Renal pelvis (tissue), 1 donor: ENCODE measurements at regions not wholly inside any gene's neighbourhood (a gene's known extent, or its start where the extent isn't known, plus 50 kb on each side); places are given as distances from the start of the nearest gene placed in this dataset.
"Not testable (repeated sequence)": the region's sequence is repeated elsewhere in the genome, so short reads cannot be mapped to it uniquely, and the experiment has no call there.

Source experiments
- DNase-seq: peaks from one replicate; pipeline ENCODE4 v3.0.0-alpha.2; 2013

GRCh38 chr16:64358291-64358690 is 763.6 kb downstream of the CDH11 start:
- no peak for DNase-seq

- DNase-seq: peak; percentile 9
These were observed 765.6 kb downstream of the CDH11 start for GRCh38 chr16:64356267-64356666.

- DNase-seq: no peak
These were observed 769.6 kb downstream of the CDH11 start for GRCh38 chr16:64352246-64352645.

- DNase-seq: no peak
These were observed 770.7 kb downstream of the CDH11 start for GRCh38 chr16:64351121-64351520.

GRCh38 chr16:64346080-64346479 is 775.8 kb downstream of the CDH11 start:
- no peak for DNase-seq

- no peak for DNase-seq
These were observed 776.7 kb downstream of the CDH11 start for GRCh38 chr16:64345142-64345541.

GRCh38 chr16:64343820-64344443 is 777.9 kb downstream of the CDH11 start:
- DNase-seq: not testable (repeated sequence)

GRCh38 chr16:64343061-64343819 is 778.6 kb downstream of the CDH11 start:
- DNase-seq: no peak

- DNase-seq: not testable (repeated sequence)
These were observed 780.5 kb downstream of the CDH11 start for GRCh38 chr16:64341336-64341735.

GRCh38 chr16:64339052-64339770 is 782.7 kb downstream of the CDH11 start:
- DNase-seq: no peak

- no peak for DNase-seq
These were observed 800.0 kb downstream of the CDH11 start for GRCh38 chr16:64321881-64322280.

- no peak for DNase-seq
These were observed 800.8 kb downstream of the CDH11 start for GRCh38 chr16:64321066-64321465.

- no peak for DNase-seq
These were observed 804.3 kb downstream of the CDH11 start for GRCh38 chr16:64317601-64318000.

- no peak for DNase-seq
These were observed 808.1 kb downstream of the CDH11 start for GRCh38 chr16:64313726-64314125.

- no peak for DNase-seq
These were observed 808.9 kb downstream of the CDH11 start for GRCh38 chr16:64312980-64313379.

GRCh38 chr16:64312292-64312691 is 809.6 kb downstream of the CDH11 start:
- no peak for DNase-seq

- no peak for DNase-seq
These were observed 810.6 kb downstream of the CDH11 start for GRCh38 chr16:64311241-64311640.

GRCh38 chr16:64309398-64310110 is 812.3 kb downstream of the CDH11 start:
- no peak for DNase-seq

GRCh38 chr16:64308721-64309120 is 813.1 kb downstream of the CDH11 start:
- DNase-seq: no peak

GRCh38 chr16:64307431-64307830 is 814.4 kb downstream of the CDH11 start:
- no peak for DNase-seq

GRCh38 chr16:64305663-64306062 is 816.2 kb downstream of the CDH11 start:
- DNase-seq: no peak

GRCh38 chr16:64304951-64305350 is 816.9 kb downstream of the CDH11 start:
- no peak for DNase-seq
